Natural killer cell (primary cell): ENCODE measurements at regions not wholly inside any gene's neighbourhood (a gene's known extent, or its start where the extent isn't known, plus 50 kb on each side); places are given as distances from the start of the nearest gene placed in this dataset.
"Not testable (repeated sequence)": the region's sequence is repeated elsewhere in the genome, so short reads cannot be mapped to it uniquely, and the experiment has no call there.

Experiments
- ATAC-seq, 3 donors: fragments of 150-1000 bp in 2 of 3; fragments of 200-7000 bp in 1 of 3; cut with Tn5 transposase; 1 replicate in 1 of 3; 2 replicates in 2 of 3; pipeline ENCODE4 v1.10.0; 2021; ENCODE audit warnings: mild to moderate bottlenecking in 2 of 3, moderate library complexity in 2 of 3
- DNase-seq, 2 donors: peaks; one replicate each; pipeline versions ENCODE4 v3.0.0 to v3.0.0-alpha.2; 2013 to 2021; ENCODE audit warnings: mixed read lengths in 1 of 2
- H3K27ac ChIP-seq: one replicate; pipeline ENCODE4 v1.5.1; 2013; ENCODE audit warnings: mild to moderate bottlenecking, low read length
- H3K27me3 ChIP-seq: one replicate; pipeline ENCODE4 v1.6.1; 2013; ENCODE audit warnings: low read length; ENCODE audit not compliant: control insufficient read depth, insufficient read depth
- H3K36me3 ChIP-seq: one replicate; pipeline ENCODE4 v1.6.1; 2013; ENCODE audit warnings: low read length; ENCODE audit not compliant: control insufficient read depth, insufficient read depth
- H3K4me1 ChIP-seq: one replicate; pipeline ENCODE4 v1.6.1; 2013; ENCODE audit warnings: low read length; ENCODE audit not compliant: control insufficient read depth, insufficient read depth
- H3K4me3 ChIP-seq: one replicate; pipeline ENCODE4 v1.5.1; 2013; ENCODE audit warnings: low read length
- H3K9me3 ChIP-seq: one replicate; pipeline ENCODE4 v1.6.1; 2013; ENCODE audit warnings: low read length; ENCODE audit not compliant: control insufficient read depth, insufficient read depth
- H3K27ac Mint-ChIP-seq, 2 donors: one replicate each; pipeline ENCODE4 v1.8.0; 2022; ENCODE audit warnings: mild to moderate bottlenecking in 2 of 2, mixed read lengths in 2 of 2, moderate library complexity in 1 of 2
- H3K27me3 Mint-ChIP-seq, 2 donors: one replicate each; pipeline ENCODE4 v1.8.0; 2022; ENCODE audit warnings: low read depth in 2 of 2, mixed read lengths in 2 of 2
- H3K36me3 Mint-ChIP-seq: one replicate; pipeline ENCODE4 v1.8.0; 2022; ENCODE audit warnings: mixed read lengths
- H3K4me1 Mint-ChIP-seq, 2 donors: one replicate each; pipeline ENCODE4 v1.8.0; 2022; ENCODE audit warnings: mixed read lengths in 2 of 2
- H3K4me3 Mint-ChIP-seq: one replicate; pipeline ENCODE4 v1.8.0; 2022; ENCODE audit warnings: mild to moderate bottlenecking, moderate library complexity, mixed read lengths
- H3K9me3 Mint-ChIP-seq, 2 donors: one replicate each; pipeline ENCODE4 v1.8.0; 2022; ENCODE audit warnings: mixed read lengths in 2 of 2
- CTCF ChIP-seq: fragments of 200-600 bp; IDR thresholded peaks from one replicate; pipeline ENCODE4 v1.8.0; 2022; ENCODE audit warnings: antibody characterized with exemption
- WGBS: methylation state at CpG from one replicate; pipeline ENCODE4 v1.1.7; 2013; ENCODE audit warnings: missing lambda C conversion rate; ENCODE audit not compliant: insufficient coverage; 5-methylcytosine and 5-hydroxymethylcytosine counted together
- intact Hi-C: fragments of 100-400 bp; cut with micrococcal nuclease; formaldehyde crosslinking; loops from one replicate; pipeline ENCODE4 v1.14.2; 2022

- DNase-seq (no peak), ATAC-seq (no peak)
- peaks cover 0 to 8% of the 10 kb centered on the region in 2 donors for H3K27me3 Mint-ChIP-seq
- Histone ChIP-seq H3K27me3 (peaks cover 3% of the 10 kb centered on the region), H3K9me3 (no peaks in the 10 kb centered on the region), H3K4me3 (no peak overlapping the region), H3K36me3 (no peaks in the 10 kb centered on the region), H3K27ac (no peak overlapping the region), H3K4me1 (no peaks in the 10 kb centered on the region)
- H3K4me3 Mint-ChIP-seq = no peak overlapping the region
- 100% methylated on average over 1 of the region's 1 CpG for WGBS
- TF ChIP-seq CTCF = no peak
- intact Hi-C loops = no loop called here
- no peaks in the 10 kb centered on the region for H3K36me3 Mint-ChIP-seq
- H3K27ac Mint-ChIP-seq = no peak overlapping the region
- no peaks in the 10 kb centered on the region for H3K4me1 Mint-ChIP-seq
- H3K9me3 Mint-ChIP-seq = peaks cover 5% of the 10 kb centered on the region in 2 donors
Observed at GRCh38 chr4:150018257-150018656, 60.0 kb upstream of the DCLK2 start.

- intact Hi-C loops = no loop called here
Observed at GRCh38 chr4:150021483-150021882, 56.8 kb upstream of the DCLK2 start.

GRCh38 chr4:150023489-150023888 lies 54.8 kb upstream of the DCLK2 start:
- no peak overlapping the region for H3K27ac Mint-ChIP-seq
- no peaks in the 10 kb centered on the region for H3K27me3 Mint-ChIP-seq
- no peaks in the 10 kb centered on the region for H3K36me3 Mint-ChIP-seq
- Histone ChIP-seq H3K36me3 (no peaks in the 10 kb centered on the region), H3K4me3 (no peak overlapping the region), H3K4me1 (no peaks in the 10 kb centered on the region), H3K27me3 (no peaks in the 10 kb centered on the region), H3K27ac (no peak overlapping the region), H3K9me3 (peaks cover 9% of the 10 kb centered on the region)
- DNase-seq = no peak
- TF ChIP-seq CTCF = no peak
- H3K4me3 Mint-ChIP-seq = no peak overlapping the region
- no peaks in the 10 kb centered on the region for H3K4me1 Mint-ChIP-seq
- WGBS = 90% methylated on average over 2 of the region's 2 CpGs
- H3K9me3 Mint-ChIP-seq = peaks cover 7 to 10% of the 10 kb centered on the region in 2 donors
- intact Hi-C loops = no loop called here
- ATAC-seq = no peak

More at GRCh38 chr4:150021483-150021882, 56.8 kb upstream of the DCLK2 start:
- Mint-ChIP-seq H3K4me3 (no peak overlapping the region), H3K27ac (no peak overlapping the region), H3K4me1 (no peaks in the 10 kb centered on the region), H3K36me3 (no peaks in the 10 kb centered on the region), H3K9me3 (peaks cover 8 to 10% of the 10 kb centered on the region in 2 donors), H3K27me3 (no peaks in the 10 kb centered on the region)
- no peaks in the 10 kb centered on the region for H3K4me1 ChIP-seq
- H3K4me3 ChIP-seq = no peak overlapping the region
- no peaks in the 10 kb centered on the region for H3K36me3 ChIP-seq
- DNase-seq = no peak
- H3K27me3 ChIP-seq = peaks cover 3% of the 10 kb centered on the region
- peaks cover 3% of the 10 kb centered on the region for H3K9me3 ChIP-seq
- WGBS = 90% methylated on average over 1 of the region's 1 CpG
- H3K27ac ChIP-seq = no peak overlapping the region
- no peak for ATAC-seq
- no peak for TF ChIP-seq CTCF

GRCh38 chr4:150026987-150027386 lies 51.3 kb upstream of the DCLK2 start:
- H3K4me1 ChIP-seq, H3K36me3 ChIP-seq, H3K27ac ChIP-seq, H3K4me1 Mint-ChIP-seq, intact Hi-C loops, ATAC-seq, H3K9me3 ChIP-seq, H3K36me3 Mint-ChIP-seq, H3K27ac Mint-ChIP-seq, H3K27me3 ChIP-seq, H3K27me3 Mint-ChIP-seq, DNase-seq, H3K4me3 ChIP-seq, H3K4me3 Mint-ChIP-seq: not testable (repeated sequence)
- peaks cover 7 to 13% of the 10 kb centered on the region in 2 donors for H3K9me3 Mint-ChIP-seq
